ENCODE measurements at regions not wholly inside any gene's neighbourhood (a gene's known extent, or its start where the extent isn't known, plus 50 kb on each side); places are given as distances from the start of the nearest gene placed in this dataset.

- peaks cover 4% of the 10 kb centered on the region for H3K36me3 Mint-ChIP-seq (ENCODE audit: unreplicated experiment)
- no peak overlapping the region for H3K4me3 Mint-ChIP-seq (ENCODE audit: unreplicated experiment)
- TF ChIP-seq CTCF (IDR thresholded peaks at IDR 0.05; ENCODE audit: partially characterized antibody, unreplicated experiment), result no peak
- H3K4me1 Mint-ChIP-seq (ENCODE audit: low read depth, unreplicated experiment), result peaks cover 16% of the 10 kb centered on the region
- DNase-seq, result no peak
- no peaks in the 10 kb centered on the region for H3K27me3 Mint-ChIP-seq (ENCODE audit: unreplicated experiment)
- peaks cover 3% of the 10 kb centered on the region for H3K9me3 Mint-ChIP-seq (ENCODE audit: unreplicated experiment)
- no peak overlapping the region for H3K27ac Mint-ChIP-seq (ENCODE audit: unreplicated experiment)
These were observed 332.5 kb upstream of the TNP1 start for GRCh38 chr2:217192366-217192765.

GRCh38 chr2:217189747-217190146, 329.9 kb upstream of the TNP1 start:
- peaks cover 15% of the 10 kb centered on the region for H3K4me1 Mint-ChIP-seq (ENCODE audit: low read depth, unreplicated experiment)
- no peak for TF ChIP-seq CTCF (IDR thresholded peaks at IDR 0.05; ENCODE audit: partially characterized antibody, unreplicated experiment)
- peaks cover 3% of the 10 kb centered on the region for H3K9me3 Mint-ChIP-seq (ENCODE audit: unreplicated experiment)
- H3K27me3 Mint-ChIP-seq (ENCODE audit: unreplicated experiment), result no peaks in the 10 kb centered on the region
- DNase-seq, result no peak
- H3K4me3 Mint-ChIP-seq (ENCODE audit: unreplicated experiment), result no peak overlapping the region
- H3K36me3 Mint-ChIP-seq (ENCODE audit: unreplicated experiment), result no peaks in the 10 kb centered on the region
- no peak overlapping the region for H3K27ac Mint-ChIP-seq (ENCODE audit: unreplicated experiment)

- no peak overlapping the region for H3K4me3 Mint-ChIP-seq (ENCODE audit: unreplicated experiment)
- H3K9me3 Mint-ChIP-seq (ENCODE audit: unreplicated experiment), result peaks cover 3% of the 10 kb centered on the region
- H3K27ac Mint-ChIP-seq (ENCODE audit: unreplicated experiment), result no peak overlapping the region
- no peaks in the 10 kb centered on the region for H3K27me3 Mint-ChIP-seq (ENCODE audit: unreplicated experiment)
- H3K4me1 Mint-ChIP-seq (ENCODE audit: low read depth, unreplicated experiment), result peaks cover 11% of the 10 kb centered on the region
- TF ChIP-seq CTCF (IDR thresholded peaks at IDR 0.05; ENCODE audit: partially characterized antibody, unreplicated experiment), result no peak
- H3K36me3 Mint-ChIP-seq (ENCODE audit: unreplicated experiment), result no peaks in the 10 kb centered on the region
- DNase-seq, result no peak
These were observed 329.3 kb upstream of the TNP1 start for GRCh38 chr2:217189131-217189530.

- no peak overlapping the region for H3K27ac Mint-ChIP-seq (ENCODE audit: unreplicated experiment)
- no peak for TF ChIP-seq CTCF (IDR thresholded peaks at IDR 0.05; ENCODE audit: partially characterized antibody, unreplicated experiment)
- no peaks in the 10 kb centered on the region for H3K36me3 Mint-ChIP-seq (ENCODE audit: unreplicated experiment)
- no peaks in the 10 kb centered on the region for H3K4me1 Mint-ChIP-seq (ENCODE audit: low read depth, unreplicated experiment)
- no peaks in the 10 kb centered on the region for H3K27me3 Mint-ChIP-seq (ENCODE audit: unreplicated experiment)
- no peaks in the 10 kb centered on the region for H3K9me3 Mint-ChIP-seq (ENCODE audit: unreplicated experiment)
- no peak for DNase-seq
- H3K4me3 Mint-ChIP-seq (ENCODE audit: unreplicated experiment), result no peak overlapping the region
These were observed 326.9 kb upstream of the TNP1 start for GRCh38 chr2:217186668-217187159.

- Mint-ChIP-seq H3K4me1 (ENCODE audit: low read depth, unreplicated experiment) (no peaks in the 10 kb centered on the region), H3K4me3 (ENCODE audit: unreplicated experiment) (no peak overlapping the region), H3K27ac (ENCODE audit: unreplicated experiment) (no peak overlapping the region), H3K36me3 (ENCODE audit: unreplicated experiment) (no peaks in the 10 kb centered on the region), H3K9me3 (ENCODE audit: unreplicated experiment) (no peaks in the 10 kb centered on the region), H3K27me3 (ENCODE audit: unreplicated experiment) (no peaks in the 10 kb centered on the region)
- no peak for DNase-seq
- TF ChIP-seq CTCF (IDR thresholded peaks at IDR 0.05; ENCODE audit: partially characterized antibody, unreplicated experiment), result no peak
These were observed 326.3 kb upstream of the TNP1 start for GRCh38 chr2:217186152-217186551.

All from glutamatergic neuron (in vitro differentiated cells).